ENCODE measurements at regions not wholly inside any gene's neighbourhood (a gene's known extent, or its start where the extent isn't known, plus 50 kb on each side); places are given as distances from the start of the nearest gene placed in this dataset.

DNA sequence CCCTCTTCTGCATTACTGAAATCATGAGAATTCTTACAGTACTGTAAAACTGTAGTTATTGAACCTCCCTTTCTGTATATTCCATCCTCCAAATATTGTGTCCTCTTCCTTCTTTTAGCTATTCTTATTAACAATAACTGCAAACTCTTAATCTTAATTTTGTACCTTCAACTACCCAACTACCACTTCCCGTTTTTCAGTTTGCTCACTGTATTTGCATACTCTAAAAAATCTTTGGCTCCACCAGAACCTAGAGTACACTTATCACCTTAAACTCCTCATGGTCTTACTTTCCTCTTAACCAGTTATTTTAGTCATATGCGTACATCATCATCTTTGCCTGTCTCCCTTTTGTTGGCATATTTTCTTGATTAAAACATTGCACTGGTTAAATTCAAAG lies 543.7 kb downstream of the ARAP2 start:
- no peak for DNase-seq (ENCODE audit: low read depth)

DNA sequence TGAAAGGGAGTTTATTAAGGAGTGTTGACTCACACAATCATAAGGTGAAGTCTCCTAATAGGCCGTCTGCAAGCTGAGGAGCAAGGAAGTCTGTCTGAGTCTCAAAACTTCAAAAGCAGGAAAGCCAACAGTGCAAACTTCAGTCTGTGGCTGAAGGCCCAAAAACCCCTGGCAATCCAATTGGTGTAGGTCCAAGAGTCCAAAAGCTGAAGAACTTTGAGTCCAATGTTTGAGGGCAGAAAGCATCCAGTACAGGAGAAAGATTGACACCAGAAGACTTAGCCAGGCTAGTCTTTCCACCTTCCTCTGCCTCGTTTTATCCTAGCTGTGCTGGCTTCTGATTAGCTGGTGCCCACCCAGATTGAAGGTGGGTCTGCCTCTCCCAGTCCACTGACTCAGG lies 535.2 kb downstream of the ARAP2 start:
- DNase-seq (ENCODE audit: low read depth): no peak

DNA sequence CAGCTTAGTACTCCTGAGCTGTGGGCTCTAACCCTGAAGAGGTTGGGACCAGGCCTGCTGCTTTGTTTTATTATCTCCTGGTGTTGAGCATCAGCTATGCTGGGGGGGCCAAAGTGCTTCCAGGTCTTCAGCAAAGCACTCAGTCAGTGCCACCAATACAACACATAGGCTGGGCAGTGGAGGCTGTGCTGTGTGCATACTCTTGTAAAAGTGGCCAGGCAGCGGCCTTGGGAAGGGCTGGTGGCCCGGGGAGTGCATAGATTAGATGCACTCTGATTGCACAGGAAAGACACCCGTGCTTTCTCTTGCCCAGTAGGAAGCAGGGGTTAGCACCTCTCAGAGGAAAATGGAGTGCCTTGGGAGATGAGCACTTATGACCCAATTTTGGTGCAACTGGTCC lies 534.0 kb downstream of the ARAP2 start:
- DNase-seq (ENCODE audit: low read depth): no peak

DNA sequence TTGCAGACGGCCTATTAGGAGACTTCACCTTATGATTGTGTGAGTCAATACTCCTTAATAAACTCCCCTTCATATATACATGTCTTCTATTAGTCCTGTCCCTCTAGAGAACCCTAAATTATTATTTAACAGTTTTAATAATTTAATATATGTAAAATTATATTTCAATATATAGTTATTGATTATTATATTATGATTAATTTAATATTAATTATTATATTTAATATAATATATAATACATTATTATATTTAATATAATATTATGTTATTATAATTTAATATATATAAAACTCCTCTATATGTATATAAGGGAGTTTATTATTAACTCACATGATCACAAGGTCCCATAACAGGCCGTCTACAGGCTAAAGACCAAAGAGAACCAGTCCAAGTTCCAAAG lies 533.2 kb downstream of the ARAP2 start:
- DNase-seq (ENCODE audit: low read depth): no peak

DNA sequence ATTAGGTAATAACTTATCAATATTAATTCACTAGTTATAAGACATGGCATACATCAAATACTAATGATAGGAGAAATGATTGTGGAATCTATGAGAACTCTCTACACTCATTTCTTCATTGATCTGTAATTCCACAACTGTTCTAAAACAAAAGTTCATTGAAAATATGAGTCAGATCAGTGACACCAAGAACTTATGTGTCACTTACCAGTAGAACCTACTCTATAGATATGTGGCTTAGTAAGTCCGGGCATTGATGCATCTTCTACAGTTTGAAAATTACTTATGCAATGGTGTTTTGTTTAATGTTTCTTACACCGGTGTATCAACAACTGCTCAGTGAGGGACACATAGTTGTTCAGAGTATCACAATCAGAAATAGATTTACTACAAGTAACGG lies 520.3 kb downstream of the ARAP2 start:
- no peak for DNase-seq (ENCODE audit: low read depth)

DNA sequence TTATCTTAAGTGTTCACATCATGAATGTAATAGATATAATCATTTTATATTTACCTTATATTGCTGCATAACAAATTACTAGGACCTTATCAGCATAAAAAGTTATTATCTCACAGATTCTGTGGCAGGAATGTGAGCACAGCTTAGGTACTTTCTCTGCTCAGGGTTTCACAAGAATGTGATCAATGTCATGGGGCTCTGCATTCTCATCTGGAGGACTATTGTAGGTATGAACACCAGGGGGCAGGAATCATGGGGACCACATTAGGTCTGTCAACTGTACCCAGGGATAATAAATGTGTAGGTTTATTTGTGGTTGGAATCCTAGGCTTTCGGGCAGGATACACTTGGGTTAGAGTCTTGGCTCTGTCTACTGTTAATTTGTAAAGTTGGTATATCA lies 519.2 kb downstream of the ARAP2 start:
- DNase-seq (ENCODE audit: low read depth): no peak

DNA sequence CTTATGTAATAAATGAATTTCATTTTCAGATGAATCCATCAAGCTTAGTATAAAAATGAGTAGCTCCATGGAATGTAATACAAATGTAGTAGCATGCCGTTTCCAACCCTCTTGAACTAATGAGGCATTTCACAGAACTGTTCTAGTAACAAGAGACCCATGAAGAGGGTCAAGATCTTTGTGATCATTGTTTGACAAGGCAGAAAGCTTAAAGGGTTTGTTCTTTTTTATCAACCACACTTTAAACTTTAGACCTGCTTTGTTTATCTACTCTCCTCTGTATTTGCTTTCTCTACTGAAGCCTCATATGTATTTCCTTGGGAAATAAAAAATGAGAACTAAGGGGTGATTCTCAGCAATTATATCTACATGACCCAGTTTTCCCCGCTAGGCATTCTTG lies 513.9 kb downstream of the ARAP2 start:
- DNase-seq (ENCODE audit: low read depth): no peak

DNA sequence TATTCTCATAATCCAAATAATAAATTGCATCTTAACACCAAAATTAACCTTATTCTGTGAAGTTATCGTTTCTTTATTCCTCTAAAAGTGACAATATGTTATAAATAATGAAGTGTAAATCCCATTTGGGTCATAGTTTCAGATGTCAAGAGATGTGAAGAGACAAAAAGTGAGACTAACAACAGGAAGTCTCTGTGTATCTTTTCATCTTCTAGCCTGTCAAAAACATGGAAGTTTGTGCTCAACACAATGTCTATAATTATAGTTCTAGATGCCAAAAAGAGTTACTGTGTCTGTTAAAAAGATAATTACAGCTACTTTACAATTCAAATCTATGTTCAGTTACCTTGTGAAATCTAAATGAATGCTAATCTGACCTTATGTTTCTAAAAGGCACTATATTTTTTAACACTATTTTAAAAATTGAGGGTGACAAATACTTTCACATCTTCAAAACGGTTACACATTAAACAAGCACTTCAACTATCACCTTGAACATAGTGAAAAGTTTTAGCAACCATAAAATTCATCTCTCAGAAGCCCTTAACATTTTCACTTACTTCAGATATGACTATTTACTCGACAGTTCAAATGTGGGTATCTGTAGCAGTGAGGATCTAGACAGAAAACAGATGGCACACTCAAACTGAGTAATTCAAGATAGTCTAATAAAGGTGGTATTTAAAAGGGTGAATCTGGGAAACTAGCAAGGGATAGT lies 509.8 kb downstream of the ARAP2 start:
- no peak for DNase-seq (ENCODE audit: low read depth)

DNA sequence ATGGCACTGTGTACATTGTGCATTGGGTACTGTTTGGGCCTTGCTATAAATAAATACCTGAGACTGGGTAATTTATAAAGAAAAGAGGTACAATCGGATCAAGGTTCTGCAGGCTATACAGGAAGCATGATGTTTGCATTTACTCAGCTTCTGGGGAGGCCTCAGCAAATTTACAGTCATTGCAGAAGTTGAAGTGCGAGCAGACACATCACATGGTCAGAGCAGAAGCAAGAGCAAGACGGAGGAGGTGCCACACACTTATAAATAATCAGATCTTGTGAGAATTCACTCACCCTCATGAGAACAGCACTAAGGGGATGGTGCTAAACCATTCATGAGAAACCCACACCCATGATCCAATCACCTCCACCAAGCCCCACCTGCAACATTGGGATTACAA lies 505.0 kb downstream of the ARAP2 start:
- DNase-seq (ENCODE audit: low read depth): no peak

DNA sequence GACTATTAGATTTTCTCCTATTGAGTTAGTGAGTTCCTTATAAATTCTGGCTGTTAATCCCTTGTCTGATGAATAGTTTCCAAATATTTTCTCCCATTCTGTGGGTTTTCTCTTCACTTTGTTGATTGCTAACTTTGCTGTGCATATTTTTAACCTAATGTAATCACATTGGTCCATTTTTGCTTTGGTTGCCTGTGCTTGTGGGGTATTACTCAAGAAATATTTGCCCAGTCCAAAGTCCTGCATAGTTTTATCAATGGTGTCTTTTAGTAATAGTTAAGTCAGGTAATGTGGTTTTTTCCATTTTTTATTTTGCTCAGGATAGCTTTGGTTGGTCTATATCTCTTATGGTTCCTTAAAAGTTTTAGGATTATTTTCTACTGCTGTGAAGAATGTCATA lies 490.3 kb downstream of the ARAP2 start:
- no peak for DNase-seq (ENCODE audit: low read depth)

DNA sequence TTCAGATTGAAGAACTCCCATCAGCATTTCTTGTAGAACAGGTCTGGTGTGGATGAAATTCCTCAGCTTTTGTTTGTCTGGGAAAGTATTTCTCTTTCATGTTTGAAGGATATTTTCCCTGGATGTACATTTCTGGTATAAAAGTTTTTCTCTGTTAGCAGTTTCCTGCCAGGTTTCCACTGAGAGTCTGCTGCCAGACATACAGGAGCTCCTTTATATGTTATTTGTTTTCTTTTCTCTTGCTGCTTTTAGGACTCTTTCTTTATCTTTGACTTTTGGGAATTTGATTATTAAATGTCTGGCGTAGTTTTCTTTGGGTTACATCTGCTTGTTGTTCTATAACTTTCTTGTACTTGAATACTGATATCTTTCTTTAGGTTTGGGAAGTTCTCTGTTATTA lies 486.5 kb downstream of the ARAP2 start:
- DNase-seq (ENCODE audit: low read depth): no peak

DNA sequence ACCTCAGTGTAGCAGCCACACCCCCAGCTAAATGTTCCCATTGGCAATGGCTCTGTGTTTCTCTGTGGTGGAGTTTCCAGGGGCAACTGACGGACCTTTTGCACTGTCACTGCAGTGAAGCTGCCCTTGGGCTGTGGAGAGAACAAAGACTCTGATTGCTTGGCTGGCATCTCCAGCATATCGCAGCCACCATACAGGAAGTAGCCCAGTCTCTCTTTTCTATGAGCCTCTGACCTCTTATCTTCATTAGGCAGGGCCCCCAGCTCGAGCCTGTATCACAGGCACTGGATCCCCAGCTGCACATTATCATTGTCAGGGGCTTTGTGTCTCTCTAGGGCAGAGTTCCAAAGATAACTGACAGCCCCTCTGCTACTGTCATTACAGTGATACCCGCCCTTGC lies 483.5 kb downstream of the ARAP2 start:
- no peak for DNase-seq (ENCODE audit: low read depth)

DNA sequence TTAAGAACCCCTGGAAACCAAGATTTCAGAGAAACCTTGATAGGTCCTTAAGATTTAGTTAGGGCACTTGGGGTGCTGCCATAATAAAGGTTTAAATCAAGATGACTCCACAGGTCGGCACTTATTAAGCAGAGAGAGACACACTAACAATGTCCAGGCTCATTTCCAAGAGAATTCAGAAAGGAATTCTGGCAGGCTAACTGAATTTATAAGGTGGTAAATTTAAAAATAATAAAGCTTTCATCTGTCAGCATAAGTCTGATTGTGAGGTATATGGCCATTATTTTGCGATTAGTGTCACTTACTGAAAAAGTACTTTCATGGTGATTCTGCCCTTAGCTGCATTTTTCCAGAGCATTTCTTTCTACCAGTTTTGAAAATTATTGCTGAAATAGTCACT lies 472.7 kb downstream of the ARAP2 start:
- DNase-seq (ENCODE audit: low read depth): no peak

DNA sequence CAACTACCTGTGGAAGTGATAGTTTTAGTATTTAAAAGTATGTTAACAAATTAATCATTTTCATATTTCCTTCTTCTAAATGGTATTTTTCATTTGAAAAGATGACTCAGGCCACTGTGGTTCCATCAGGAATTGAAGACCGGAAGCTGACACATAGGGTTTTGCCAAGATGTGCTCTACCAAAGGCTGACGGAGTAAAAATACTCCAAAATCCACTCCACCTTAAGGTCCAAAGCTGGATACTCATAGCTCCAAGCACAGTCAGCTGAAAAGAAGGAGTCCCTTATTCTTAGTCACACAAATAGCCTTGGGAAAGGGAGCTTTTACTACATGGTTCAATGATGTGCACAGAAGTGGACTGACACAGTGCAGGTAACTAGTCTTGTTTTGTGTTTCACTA lies 472.0 kb downstream of the ARAP2 start:
- no peak for DNase-seq (ENCODE audit: low read depth)

DNA sequence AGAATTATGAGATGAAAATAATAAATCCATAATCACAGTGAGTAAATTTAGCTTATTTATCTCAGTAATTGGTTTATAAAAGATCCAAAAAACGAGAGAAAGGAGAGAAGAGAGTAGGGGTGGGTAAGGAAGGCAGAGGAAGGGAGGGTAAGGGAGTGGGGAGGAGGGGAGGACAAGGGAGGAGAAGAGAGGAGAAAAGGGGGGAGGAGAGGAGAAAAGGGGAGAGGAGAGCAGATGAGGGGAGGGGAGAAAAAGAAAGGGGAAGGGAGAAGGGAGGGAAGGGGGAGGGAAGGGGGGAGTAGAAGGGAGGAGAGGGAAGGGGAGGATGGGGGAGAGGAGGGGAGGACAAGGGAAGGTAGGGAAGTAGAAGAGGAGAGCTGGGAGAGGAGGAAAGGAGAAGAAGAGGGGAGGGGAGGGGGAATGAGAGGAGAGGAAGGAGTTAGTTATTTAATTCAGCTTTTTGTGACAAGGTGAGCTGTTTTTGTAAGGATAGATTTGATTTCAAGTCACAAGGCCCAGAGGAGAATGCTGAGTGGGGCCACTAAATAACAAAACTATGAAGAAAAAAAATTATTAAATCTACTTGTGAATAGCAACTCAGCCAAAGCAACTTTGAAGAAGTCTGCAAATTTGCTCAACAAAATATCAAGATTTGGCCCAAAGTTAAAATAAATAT lies 454.3 kb downstream of the ARAP2 start:
- DNase-seq (ENCODE audit: low read depth): no peak

DNA sequence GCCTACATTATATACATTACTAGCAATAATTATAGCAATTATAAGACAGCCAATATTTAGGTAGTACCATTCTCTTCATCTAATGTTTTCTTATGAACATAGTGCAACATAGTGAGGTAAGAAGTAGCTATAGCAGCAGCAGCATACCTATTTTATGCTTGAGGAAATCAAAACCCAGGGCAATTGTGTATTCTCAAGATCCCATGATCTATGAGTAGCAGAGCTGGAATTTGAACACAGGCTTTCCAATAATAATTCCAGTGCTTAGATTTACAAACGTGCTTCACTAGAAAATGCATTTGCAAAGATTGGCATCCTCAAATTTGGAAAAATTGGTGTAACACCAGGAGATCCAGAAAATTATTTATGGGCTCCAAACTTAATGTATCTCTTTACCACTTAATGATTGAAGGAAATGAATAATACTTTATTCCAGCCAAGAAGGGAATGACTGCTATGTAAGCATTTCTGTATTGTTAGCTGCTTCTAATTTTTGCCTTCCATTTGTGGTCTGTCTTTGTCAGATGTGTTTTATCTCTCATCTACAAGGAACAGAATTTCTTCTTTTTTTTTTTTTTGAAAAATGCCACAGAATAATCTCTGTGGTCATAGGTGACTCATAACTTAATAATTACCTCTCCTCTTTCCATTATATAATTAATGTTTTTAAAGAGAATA lies 451.1 kb downstream of the ARAP2 start:
- DNase-seq (ENCODE audit: low read depth): no peak

DNA sequence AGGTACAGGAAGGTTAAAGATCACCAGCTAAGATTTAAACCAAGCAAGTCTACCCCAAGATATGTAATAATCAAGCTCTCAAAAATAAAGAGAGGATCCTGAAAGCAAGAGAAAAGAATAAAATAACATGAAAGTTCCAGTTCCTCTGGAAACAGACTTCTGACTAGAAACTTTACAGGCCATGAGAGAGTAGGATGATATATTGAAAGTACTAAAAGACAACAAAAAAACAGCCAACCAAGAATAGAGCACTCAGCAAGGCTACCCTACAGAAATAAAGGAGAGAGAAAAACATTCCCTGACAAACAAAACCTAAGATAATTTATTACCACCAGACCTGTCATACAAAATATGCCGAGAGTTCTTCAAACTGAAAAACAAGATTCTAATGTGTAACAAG lies 450.5 kb downstream of the ARAP2 start:
- no peak for DNase-seq (ENCODE audit: low read depth)

DNA sequence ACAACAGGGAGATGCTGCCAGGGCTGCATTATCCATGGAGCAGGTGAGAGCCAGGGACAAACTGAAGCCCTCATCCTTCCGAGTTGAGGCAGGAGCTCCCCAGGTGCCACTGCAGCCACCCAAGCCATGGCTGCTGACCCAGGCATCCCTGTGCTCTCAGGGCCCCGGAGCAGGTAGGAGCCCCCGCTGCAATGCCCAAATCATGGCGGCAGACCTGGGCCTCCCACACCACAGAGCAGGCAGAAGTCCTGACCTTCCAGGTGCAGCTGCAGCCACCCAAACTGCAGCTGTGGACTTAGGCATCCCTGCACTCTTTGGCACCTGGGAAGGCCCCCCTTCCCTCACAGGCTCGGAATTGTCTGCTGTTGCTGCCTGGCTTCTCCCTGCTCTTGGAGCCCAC lies 443.6 kb downstream of the ARAP2 start:
- DNase-seq (ENCODE audit: low read depth): no peak

DNA sequence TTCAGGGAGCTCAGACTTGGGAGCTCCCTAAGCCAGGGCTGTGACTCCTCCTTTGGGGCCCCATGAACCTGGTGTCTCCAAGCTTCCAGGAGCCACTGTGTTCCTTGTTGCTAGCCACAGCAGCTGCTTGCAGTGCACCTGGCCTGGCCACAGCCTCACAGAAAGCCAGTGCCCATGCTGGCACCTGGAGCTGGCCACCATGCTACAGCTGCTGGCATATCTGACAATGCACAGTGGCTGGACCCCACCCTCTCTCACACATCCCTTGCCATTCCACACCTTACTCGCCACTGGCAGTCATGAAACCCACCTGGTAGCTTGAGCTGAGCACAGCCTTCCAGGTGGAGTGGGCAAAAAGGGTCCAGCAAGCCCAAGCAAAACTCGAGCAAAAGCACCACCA lies 441.7 kb downstream of the ARAP2 start:
- DNase-seq (ENCODE audit: low read depth): no peak

DNA sequence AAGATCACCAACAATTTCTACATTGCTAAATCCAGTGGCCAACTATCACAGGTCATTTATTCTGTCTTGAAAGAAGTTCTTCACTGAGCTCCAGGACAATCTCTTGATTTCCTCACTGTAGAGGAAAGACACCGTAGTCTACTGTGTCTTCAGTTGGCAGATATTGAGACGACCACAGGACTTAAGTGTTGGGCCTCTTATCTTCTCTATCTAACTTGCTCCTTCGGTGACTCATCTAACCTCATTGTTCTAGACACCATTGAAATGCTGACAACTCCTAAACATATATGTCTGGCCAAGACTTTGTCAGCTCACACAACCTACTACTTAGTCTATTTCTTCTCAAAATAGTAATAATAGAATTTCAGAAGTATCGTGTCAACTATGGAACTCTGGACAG lies 425.8 kb downstream of the ARAP2 start:
- no peak for DNase-seq (ENCODE audit: low read depth)

DNA sequence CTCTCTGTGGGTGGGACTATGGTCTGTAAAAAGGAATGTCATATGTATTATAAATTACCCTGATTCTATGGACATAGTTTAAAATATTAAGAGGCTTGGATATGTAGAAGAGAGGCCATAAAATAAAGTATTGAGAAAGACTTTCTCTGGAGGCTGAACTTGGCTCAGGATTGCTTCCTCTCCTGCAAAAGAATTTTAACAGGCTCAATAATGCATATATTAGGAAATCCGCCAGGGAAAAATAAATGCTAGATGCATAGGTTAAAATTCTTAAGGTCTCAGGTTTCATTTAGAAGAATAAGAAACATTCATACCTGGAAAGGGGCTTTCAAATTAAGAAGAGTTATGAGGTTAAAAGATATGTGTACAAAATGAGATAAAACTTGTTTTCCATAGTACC lies 424.3 kb downstream of the ARAP2 start:
- no peak for DNase-seq (ENCODE audit: low read depth)

DNA sequence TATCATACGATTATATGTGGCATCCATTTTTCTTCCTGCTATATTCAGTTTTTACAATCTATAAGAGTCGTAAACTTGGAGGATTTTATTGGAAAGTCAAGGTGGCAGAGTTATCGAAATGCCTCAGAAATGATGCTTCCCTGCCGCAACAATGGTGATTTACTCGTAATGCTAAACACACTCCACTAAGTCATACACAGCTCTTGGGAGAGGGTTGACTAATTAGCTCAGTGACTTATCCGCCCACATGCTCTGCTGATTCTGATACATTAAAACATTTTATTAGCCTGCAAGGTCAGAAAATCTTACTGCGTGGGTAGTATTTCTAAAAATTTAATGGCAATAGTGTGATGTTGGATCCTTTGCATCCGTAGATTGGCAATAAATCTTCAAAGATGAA lies 420.1 kb downstream of the ARAP2 start:
- no peak for DNase-seq (ENCODE audit: low read depth)

DNA sequence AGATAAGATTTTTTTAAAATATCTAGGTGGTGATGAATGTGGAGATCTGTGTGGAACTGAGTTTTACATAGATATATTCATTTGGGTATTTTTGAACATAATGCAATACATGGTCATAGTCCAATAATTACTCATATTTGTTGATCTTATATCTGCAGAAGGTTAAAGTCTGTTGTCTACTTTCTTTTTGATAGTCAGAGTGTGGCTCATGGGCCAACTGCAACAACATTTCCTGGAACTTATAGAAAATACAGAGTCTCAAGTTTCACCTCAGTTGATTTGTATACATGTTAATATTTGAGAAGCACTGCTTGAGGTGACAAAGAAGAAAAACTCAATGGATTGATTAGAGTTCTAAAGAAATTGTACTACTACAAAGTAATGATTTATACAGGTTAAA lies 408.4 kb downstream of the ARAP2 start:
- no peak for DNase-seq (ENCODE audit: low read depth)

DNA sequence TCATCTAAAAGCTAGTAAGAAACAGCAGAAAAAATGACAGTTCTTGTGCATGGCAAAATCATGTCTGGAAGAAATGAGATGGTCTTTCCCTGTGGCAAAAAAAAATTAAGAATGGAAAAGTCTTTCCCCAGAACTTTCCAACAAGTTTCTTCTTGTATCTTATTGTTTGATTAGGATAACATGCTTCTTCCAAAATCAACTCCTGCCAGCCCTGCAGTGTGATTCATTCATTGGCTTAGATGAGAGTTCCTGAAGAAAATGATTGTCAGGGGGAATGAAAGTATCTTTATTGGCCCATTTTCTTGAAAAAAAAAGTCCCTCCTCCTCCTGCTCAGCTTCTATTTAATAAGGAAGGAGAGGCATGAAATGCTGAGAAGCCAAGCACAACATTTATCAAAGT lies 407.7 kb downstream of the ARAP2 start:
- no peak for DNase-seq (ENCODE audit: low read depth)

All from EH (cell line).